Fibroblast of gingiva (primary cell): ENCODE measurements at regions not wholly inside any gene's neighbourhood (a gene's known extent, or its start where the extent isn't known, plus 50 kb on each side); places are given as distances from the start of the nearest gene placed in this dataset.
A peak's percentile ranks its signal among the peaks of the same experiment; 100 is the strongest.
"Not testable (repeated sequence)": the region's sequence is repeated elsewhere in the genome, so short reads cannot be mapped to it uniquely, and the experiment has no call there.

Experiments used
- DNase-seq: peaks from one replicate; pipeline ENCODE4 v3.0.0-alpha.2; 2011; ENCODE audit warnings: low read depth

DNA sequence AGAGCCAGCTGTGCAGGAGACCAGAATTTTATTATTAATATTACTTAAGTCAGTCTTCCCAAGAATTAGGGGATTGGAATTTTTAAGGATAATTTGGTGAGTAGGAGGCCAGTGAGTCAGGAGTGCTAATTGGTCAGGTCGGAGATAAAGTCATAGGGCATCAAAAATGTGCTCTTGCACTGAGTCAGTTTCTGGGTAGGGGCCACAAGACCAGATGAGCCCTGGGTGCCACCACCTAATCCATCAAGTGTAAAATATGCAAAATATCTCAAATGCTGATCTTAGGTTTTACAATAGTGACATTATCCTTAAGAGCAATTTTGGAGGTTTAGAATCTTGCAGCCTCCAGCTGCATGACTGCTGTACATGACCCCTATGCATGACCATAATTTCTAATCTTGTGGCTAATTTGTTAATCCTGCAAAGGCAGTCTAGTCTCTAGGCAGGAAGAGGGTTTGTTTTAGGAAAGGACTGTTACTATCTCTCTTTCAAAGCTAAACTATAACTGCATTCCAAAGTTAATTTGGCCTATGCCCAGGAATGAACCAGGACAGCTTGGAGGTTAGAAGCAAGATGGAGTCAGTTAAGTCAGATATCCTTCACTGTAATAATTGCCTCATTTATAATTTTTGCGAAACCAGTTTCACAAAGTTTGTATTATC lies 215.9 kb downstream of the RNF152 start:
- no peak for DNase-seq

DNA sequence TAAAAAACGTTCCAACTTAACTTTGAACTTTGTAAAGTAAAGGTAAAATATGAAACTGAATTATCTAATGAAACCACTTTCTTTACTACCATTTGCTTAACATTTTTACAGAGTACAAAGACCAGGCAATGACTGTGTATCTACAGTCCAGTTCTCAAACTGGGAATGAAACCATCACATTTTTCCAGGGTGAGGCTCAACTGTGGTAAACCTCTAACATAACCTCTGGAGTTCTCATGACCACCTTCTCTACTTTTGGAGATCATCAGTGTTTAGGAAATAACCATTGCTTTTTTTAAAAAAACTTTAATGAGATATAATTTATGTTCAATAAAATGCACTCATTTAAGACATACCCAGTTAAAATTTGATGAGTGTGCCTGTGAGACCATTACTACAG lies 223.5 kb downstream of the RNF152 start:
- DNase-seq: no peak

DNA sequence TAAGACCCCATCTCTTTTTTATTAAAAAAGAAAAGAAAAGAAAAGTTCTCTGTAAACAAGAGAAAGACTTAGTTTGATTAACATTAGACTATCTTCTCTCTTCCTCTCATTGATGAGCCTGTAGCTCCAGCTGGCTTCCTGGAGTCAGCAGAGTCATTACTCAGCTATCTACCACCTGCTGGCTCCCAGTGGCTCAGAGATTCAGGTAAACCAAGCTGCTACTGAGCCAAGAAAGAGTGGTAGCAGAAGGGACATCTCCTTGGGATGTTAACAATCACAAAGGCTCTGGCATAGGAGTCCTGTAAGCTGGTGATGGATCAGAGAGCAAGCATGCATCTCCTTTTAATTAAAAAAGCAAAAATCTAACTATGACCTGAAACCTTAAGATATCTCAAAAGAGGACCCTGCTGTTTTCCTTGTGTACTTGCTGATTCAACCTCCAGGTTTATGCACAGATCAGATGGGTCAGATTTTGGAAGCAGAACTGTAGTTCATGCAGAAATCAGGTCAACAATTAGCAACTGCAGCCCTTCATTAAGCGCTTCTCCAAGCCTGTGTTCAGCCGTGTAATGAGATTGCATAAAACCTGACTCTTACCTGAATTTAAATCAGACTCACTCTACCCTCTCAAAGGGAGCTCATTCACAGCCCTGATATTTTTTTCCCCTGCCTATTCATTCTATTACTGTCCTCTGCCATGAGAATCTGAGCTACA lies 225.8 kb downstream of the RNF152 start:
- no peak for DNase-seq

GRCh38 chr18:61664419-61665084 lies 228.3 kb downstream of the RNF152 start:
- DNase-seq: no peak

DNA sequence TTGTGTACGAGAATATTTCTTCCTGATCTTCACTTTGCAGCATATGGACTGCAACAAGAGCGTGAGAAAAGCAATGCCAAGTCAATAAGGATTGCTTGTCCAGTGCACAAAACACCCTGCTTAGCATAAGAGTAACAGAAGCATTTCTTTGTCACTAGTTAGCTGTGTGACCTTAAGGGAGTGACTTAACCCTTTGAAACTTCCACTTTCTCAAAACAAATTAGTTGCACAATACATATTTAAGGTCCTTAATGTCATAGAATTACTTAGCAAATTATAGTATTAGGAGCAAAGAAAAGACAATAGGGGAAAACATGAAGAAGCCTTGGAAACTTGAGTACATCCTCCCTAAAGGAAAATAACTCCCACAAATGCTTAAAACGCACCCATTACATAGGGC lies 230.1 kb downstream of the RNF152 start:
- DNase-seq: no peak

- no peak for DNase-seq
These were observed 234.4 kb downstream of the RNF152 start for GRCh38 chr18:61658431-61658830.

DNA sequence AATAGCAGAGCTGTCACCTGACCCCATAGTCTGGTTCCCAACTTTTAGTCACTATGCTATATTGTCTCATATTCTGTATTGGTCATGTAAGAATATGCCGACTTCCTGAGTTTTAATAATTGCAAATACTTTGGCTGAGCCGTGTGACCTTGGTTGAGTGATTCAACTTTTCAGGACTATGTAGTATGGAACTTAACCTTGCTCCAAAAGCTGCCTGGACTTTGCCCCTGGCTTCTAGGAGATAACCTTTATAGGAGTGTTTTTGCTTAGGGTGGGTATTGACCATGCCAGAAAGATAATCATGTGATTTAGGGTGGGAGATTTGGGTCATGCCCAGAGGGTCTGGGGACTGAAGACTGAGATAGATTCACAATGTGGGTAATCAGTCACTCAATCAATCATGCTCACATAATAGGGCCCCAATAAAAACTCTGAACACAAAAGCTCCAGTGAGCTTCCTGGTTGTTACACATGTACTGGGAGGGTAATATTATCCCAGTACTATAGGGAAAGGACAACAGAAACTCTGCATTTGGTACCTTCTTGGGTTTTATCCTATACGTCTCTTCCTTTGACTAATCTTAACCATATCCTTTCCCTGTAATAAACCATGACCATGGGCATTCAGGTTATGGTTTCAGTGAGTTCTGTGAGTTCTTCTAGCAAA lies 235.6 kb downstream of the RNF152 start:
- DNase-seq: no peak

DNA sequence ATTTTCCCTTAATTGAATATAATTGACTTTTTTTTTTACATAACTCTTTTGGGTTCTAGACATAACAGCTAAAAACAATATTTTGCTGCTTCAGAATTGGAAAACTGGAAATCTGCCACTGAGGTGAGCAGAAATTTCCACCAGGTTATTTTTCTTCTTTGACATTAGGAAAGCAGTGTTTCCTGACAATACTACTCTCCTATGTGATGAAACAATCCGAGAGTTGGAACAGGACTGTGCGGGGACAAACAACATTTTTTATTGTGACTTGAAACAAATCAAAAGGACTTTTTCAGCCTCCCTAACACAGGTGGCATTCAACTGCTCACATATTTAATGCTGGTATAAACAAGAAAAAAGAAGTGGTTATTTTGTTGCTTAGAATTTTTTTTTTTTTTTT lies 237.2 kb downstream of the RNF152 start:
- no peak for DNase-seq

DNA sequence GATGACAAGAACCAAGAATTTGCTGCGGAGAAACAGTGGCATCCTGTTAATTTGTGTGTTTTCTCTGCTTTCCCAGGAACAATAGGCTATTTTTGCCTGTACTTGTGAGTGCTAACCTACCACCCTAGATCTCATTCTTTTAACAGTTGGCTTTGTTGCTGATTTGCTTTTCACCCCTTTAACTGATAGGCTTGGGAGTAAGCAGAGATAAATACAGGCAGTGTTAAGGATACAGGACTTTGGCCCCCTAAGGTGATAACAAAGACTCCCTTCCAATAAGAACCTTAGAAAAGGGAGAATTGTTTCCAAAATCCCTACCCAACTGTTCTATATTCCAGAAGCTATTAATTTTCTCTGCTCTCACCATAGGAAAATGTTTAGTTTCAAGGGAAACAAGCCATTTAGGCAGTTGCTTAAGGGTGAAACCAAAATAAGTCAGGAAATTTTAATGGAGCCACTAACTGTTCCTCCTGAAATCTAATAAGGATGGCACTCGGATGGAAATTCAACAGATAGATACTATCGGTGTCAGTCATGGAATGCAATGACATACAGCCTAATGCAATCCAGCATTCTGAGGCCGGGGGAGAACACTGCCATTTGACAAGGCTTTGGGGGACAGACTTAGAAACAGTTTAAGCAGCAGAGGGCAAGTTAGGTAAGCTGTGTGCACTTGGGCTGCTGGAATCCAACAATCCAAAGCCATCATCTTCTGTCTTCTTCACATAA lies 238.8 kb downstream of the RNF152 start:
- no peak for DNase-seq

- no peak for DNase-seq
These were observed 240.9 kb downstream of the RNF152 start for GRCh38 chr18:61651880-61652268.

- DNase-seq: no peak
These were observed 241.5 kb downstream of the RNF152 start for GRCh38 chr18:61651145-61651879.

GRCh38 chr18:61643884-61644647 lies 248.7 kb downstream of the RNF152 start:
- no peak for DNase-seq

- DNase-seq: no peak
These were observed 252.9 kb downstream of the RNF152 start for GRCh38 chr18:61639886-61640285.

DNA sequence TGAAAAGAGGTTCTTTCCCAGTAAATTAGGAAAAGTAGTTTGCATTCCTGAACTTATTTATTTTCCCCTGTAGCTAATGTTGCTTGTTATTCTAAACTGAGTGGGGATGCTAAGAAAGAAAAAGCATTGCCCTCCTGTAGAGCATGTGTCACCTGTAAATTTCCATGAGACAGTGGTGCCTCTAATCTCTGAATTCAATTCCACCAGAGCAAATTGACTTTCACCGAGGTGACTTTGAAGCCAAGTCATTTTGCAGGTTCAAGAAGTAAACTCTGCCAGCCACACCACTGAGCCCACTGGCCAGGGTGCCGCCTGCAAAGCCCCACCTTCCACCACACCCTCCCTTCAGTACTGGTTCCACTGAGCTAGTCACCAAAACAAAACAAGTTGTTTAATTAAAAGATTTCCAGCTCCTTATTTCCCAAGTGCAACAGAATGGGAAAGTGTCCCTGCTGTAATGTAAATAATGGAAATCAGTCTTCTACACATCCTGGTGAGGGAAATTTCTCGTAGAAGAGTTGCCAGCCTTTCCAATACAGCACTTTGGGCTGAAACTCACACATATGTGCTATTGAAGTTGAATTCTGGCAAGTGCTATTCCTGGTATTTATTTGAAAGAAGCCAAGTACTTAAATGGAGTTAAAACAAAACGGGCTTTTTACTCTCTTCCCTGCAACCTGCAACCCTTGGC lies 254.8 kb downstream of the RNF152 start:
- DNase-seq: no peak

DNA sequence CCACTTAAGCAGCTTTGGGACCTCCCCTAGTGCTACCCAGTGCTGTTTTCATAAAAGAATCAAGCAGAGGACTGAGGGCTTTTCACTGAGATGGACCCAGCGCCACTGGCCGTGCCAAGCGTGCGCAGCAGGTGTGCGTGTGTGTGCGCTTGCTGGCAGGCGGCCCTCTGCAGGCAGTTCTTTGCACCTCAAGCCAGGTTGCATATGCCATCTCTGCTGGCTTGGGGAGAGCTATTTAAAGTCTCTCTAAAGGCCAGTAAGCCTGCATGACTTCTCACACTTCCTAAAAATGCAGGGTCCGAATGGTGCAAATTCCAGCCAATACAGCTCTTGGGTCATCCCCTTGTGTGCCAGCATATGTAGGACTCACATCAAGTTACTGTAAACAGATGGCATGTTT lies 255.5 kb downstream of the RNF152 start:
- no peak for DNase-seq

DNA sequence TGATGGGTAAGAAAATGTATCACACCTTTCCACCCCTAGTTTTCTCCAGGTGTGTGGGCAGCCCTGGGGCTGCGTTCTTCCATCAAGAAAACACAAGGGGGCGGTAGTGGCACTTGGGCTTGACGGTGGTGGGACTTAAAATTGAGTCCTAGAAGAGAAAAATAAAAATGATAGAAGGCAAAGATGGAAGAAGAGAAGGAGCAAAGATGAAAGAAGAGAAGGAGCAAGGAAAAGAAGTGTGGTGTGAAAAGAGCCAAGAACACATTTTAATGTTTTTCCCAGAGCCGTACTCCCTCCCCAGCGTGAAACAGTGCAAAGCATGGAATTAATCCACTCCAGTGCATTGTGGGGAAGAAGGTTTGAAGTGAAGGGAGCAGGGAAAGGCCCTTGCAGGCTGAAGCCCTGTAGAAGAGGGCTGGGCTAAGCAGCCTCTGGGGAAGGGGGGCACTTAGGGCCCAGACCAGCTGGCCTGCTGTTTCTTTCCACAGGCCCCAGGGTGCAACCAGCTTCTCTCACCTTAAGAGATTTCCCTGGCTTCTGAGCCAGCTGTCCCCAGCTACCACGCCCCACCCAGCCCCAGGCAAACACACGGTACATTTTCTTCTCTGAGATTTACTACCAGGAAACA lies 256.8 kb downstream of the RNF152 start:
- DNase-seq: peak; percentile 46

DNA sequence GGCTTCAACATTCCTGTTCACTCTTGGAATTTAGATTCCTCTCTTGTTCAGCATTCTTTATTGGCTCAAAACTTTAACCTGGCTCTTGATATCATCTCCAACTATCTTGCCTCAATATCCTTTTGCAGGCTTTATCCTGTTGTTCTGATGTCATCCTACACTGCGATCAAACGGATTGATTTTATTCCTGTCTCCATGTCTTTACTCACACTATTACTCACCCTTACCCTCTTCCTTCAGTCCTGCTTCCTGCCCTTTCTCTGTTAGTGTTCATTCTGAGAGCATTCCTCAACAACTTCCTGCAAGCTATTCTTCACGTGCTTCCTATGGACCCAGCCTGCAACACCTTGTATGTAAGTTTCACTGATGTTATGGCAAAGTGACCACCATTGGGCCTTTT lies 264.7 kb downstream of the RNF152 start:
- no peak for DNase-seq

GRCh38 chr18:61624631-61625030 lies 268.2 kb downstream of the RNF152 start:
- not testable (repeated sequence) for DNase-seq

DNA sequence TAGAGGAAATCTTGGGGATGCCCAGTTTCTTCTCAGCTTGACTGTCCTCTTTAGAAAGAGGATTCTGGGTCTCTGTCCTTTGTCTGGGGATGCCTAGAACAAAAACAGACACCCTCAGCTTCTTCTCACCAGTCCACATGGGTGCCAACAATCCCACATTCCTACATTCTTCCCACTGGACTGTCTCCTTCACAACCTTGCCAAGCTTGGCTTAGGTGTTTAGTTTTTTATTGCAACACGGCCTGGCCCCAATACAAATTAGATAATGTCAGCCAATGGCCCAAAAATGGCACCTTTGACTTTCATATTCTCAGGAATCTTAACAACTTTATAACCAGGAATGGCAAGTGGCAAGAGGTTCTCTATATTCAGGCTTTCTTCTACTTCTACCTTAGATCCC lies 273.0 kb downstream of the RNF152 start:
- DNase-seq: no peak

DNA sequence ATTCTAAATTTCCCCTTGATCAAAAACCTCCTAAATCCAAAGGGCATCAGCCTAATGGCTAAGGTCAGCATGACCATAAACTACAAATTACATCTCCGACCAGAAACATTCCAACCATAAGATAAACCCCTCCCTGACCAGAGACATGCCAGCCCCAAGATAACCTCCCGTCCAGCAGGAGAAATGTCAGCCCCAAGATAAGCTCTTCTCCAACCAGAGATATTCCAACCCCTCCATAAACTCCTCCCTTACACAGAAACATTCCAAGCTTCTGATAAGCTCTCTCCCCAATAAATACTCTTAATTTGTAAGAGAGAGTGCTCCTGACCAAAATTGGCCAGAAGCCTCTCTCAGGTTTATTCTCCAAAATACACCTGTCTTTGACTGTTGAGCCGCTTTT lies 274.0 kb downstream of the RNF152 start:
- DNase-seq: no peak
